H9 (cell line): ENCODE measurements at regions not wholly inside any gene's neighbourhood (a gene's known extent, or its start where the extent isn't known, plus 50 kb on each side); places are given as distances from the start of the nearest gene placed in this dataset.

Experiments used
- DNase-seq: peaks from one replicate; pipeline ENCODE4 v3.0.0-alpha.2; 2017
- H2AFZ ChIP-seq: one replicate; pipeline ENCODE4 v1.6.1; 2013; ENCODE audit warnings: mild to moderate bottlenecking, low read length, control low read depth, moderate library complexity
- H2AK5ac ChIP-seq: 2 replicates; pipeline ENCODE4 v1.6.1; 2013; ENCODE audit warnings: low read length, control low read depth, mixed read lengths; ENCODE audit not compliant: insufficient read length
- H2BK120ac ChIP-seq: one replicate; pipeline ENCODE4 v1.6.1; 2013; ENCODE audit warnings: low read depth, mild to moderate bottlenecking, low read length, control low read depth, inconsistent platforms; ENCODE audit not compliant: poor library complexity, severe bottlenecking
- H2BK12ac ChIP-seq: 2 replicates; pipeline ENCODE4 v1.6.1; 2013; ENCODE audit warnings: low read length, control low read depth, mixed read lengths, low read depth; ENCODE audit not compliant: insufficient read length
- H2BK15ac ChIP-seq: 2 replicates; pipeline ENCODE4 v1.6.1; 2013; ENCODE audit warnings: low read depth, low read length, control low read depth
- H2BK20ac ChIP-seq: one replicate; pipeline ENCODE4 v1.6.1; 2013; ENCODE audit warnings: low read depth, mild to moderate bottlenecking, low read length, control low read depth, inconsistent platforms; ENCODE audit not compliant: poor library complexity, severe bottlenecking
- H2BK5ac ChIP-seq: 2 replicates; pipeline ENCODE4 v1.6.1; 2013; ENCODE audit warnings: low read length, control low read depth, mixed read lengths; ENCODE audit not compliant: insufficient read length
- H3K14ac ChIP-seq: 2 replicates; pipeline ENCODE4 v1.6.1; 2013; ENCODE audit warnings: low read length, control low read depth; ENCODE audit not compliant: insufficient read depth
- H3K18ac ChIP-seq: 2 replicates; pipeline ENCODE4 v1.6.1; 2013; ENCODE audit warnings: low read depth, mild to moderate bottlenecking, mixed read lengths, low read length, control low read depth; ENCODE audit not compliant: insufficient read length
- H3K23ac ChIP-seq: 2 replicates; pipeline ENCODE4 v1.6.1; 2013; ENCODE audit warnings: low read length, control low read depth, mixed read lengths, low read depth; ENCODE audit not compliant: insufficient read length
- H3K23me2 ChIP-seq: 2 replicates; pipeline ENCODE4 v1.6.1; 2013; ENCODE audit warnings: low read depth, mild to moderate bottlenecking, mixed read lengths, low read length, control low read depth; ENCODE audit not compliant: insufficient read length, poor library complexity, severe bottlenecking
- H3K27ac ChIP-seq: 2 replicates; pipeline ENCODE4 v1.5.1; 2013; ENCODE audit warnings: low read length, control low read depth, mixed read lengths, low read depth; ENCODE audit not compliant: insufficient read length
- H3K27me3 ChIP-seq: 2 replicates; pipeline ENCODE4 v1.6.1; 2013; ENCODE audit warnings: low read length, control low read depth, inconsistent platforms; ENCODE audit not compliant: insufficient read depth
- H3K4ac ChIP-seq: 2 replicates; pipeline ENCODE4 v1.6.1; 2013; ENCODE audit warnings: low read depth, mild to moderate bottlenecking, control low read depth, inconsistent platforms, low read length, moderate library complexity
- H3K4me1 ChIP-seq: 2 replicates; pipeline ENCODE4 v1.6.1; 2013; ENCODE audit warnings: low read length, control low read depth, inconsistent platforms; ENCODE audit not compliant: insufficient read depth
- H3K4me2 ChIP-seq: 2 replicates; pipeline ENCODE4 v1.6.1; 2013; ENCODE audit warnings: low read length, control low read depth, mixed read lengths; ENCODE audit not compliant: insufficient read length, insufficient read depth
- H3K56ac ChIP-seq: 2 replicates; pipeline ENCODE4 v1.6.1; 2013; ENCODE audit warnings: low read depth, mild to moderate bottlenecking, mixed read lengths, low read length, control low read depth; ENCODE audit not compliant: insufficient read length
- H3K79me1 ChIP-seq: 2 replicates; pipeline ENCODE4 v1.6.1; 2013; ENCODE audit warnings: low read depth, mild to moderate bottlenecking, moderate library complexity, low read length, control low read depth, inconsistent platforms; ENCODE audit not compliant: insufficient read depth, poor library complexity, severe bottlenecking
- H3K79me2 ChIP-seq: 2 replicates; pipeline ENCODE4 v1.6.1; 2013; ENCODE audit warnings: low read length, control low read depth, inconsistent platforms; ENCODE audit not compliant: insufficient read depth
- H3K9ac ChIP-seq: 2 replicates; pipeline ENCODE4 v1.6.1; 2013; ENCODE audit warnings: low read length, control low read depth, mixed read lengths; ENCODE audit not compliant: insufficient read length; ENCODE audit errors: extremely low read depth
- H3K9me3 ChIP-seq: one replicate; pipeline ENCODE4 v1.6.1; 2013; ENCODE audit warnings: low read depth, low read length, inconsistent platforms; ENCODE audit not compliant: control insufficient read depth
- H3T11ph ChIP-seq: one replicate; pipeline ENCODE4 v1.6.1; 2013; ENCODE audit warnings: mild to moderate bottlenecking, low read length, control low read depth, inconsistent platforms
- H4K20me1 ChIP-seq: one replicate; pipeline ENCODE4 v1.6.1; 2013; ENCODE audit not compliant: control insufficient read depth, insufficient read length, insufficient read depth
- H4K5ac ChIP-seq: 2 replicates; pipeline ENCODE4 v1.6.1; 2013; ENCODE audit warnings: low read depth, mild to moderate bottlenecking, mixed read lengths, low read length, control low read depth; ENCODE audit not compliant: insufficient read length
- H4K8ac ChIP-seq: replicated peaks from 2 replicates; pipeline ENCODE4 v1.6.1; 2013; ENCODE audit warnings: low read length, control low read depth, mixed read lengths, low read depth; ENCODE audit not compliant: insufficient read length
- H4K91ac ChIP-seq: 2 replicates; pipeline ENCODE4 v1.6.1; 2013; ENCODE audit warnings: low read depth, mild to moderate bottlenecking, moderate library complexity, mixed read lengths, low read length, control low read depth; ENCODE audit not compliant: insufficient read length
- H3K27ac Mint-ChIP-seq, 3 experiments: 2 replicates in 2 of 3; 3 replicates in 1 of 3; pipeline ENCODE4 v1.8.0; 2020 to 2021; ENCODE audit warnings: mixed read lengths in 3 of 3, mild to moderate bottlenecking in 1 of 3, moderate library complexity in 1 of 3
- H3K27me3 Mint-ChIP-seq: 2 replicates; pipeline ENCODE4 v1.8.0; 2021; ENCODE audit warnings: low read depth, mild to moderate bottlenecking, moderate library complexity, mixed read lengths
- H3K36me3 Mint-ChIP-seq, 3 experiments: 2 replicates in 2 of 3; 3 replicates in 1 of 3; pipeline ENCODE4 v1.8.0; 2020 to 2021; ENCODE audit warnings: low read depth in 3 of 3, mixed read lengths in 3 of 3; ENCODE audit not compliant: insufficient read depth in 1 of 3
- H3K4me1 Mint-ChIP-seq, 2 experiments: 2 replicates each; pipeline ENCODE4 v1.8.0; 2020; ENCODE audit warnings: mixed read lengths in 2 of 2
- H3K4me3 Mint-ChIP-seq, 2 experiments: 2 replicates in 1 of 2; 3 replicates in 1 of 2; pipeline ENCODE4 v1.8.0; 2020 to 2021; ENCODE audit warnings: mild to moderate bottlenecking in 2 of 2, mixed read lengths in 2 of 2, moderate library complexity in 1 of 2
- H3K9me3 Mint-ChIP-seq, 2 experiments: 2 replicates in 1 of 2; 3 replicates in 1 of 2; pipeline ENCODE4 v1.8.0; 2020; ENCODE audit warnings: mild to moderate bottlenecking in 2 of 2, mixed read lengths in 2 of 2, moderate library complexity in 1 of 2
- WGBS: extraction: QIAGEN DNeasy Blood & Tissue Kit; methylation state at CpG from one replicate; pipeline ENCODE4 v1.1.7; 2013; ENCODE audit warnings: missing lambda C conversion rate, low lambda C conversion rate, mixed read lengths; ENCODE audit not compliant: insufficient read length; ENCODE audit errors: extremely low coverage; 5-methylcytosine and 5-hydroxymethylcytosine counted together
- TF ChIP-seq, protein P1 (sequence below): fragments of 200-600 bp; sonication (generic); conservative IDR thresholded peaks from 3 replicates; pipeline ENCODE4 v1.8.0; 2021; ENCODE audit warnings: antibody characterized with exemption, mild to moderate bottlenecking

DNA sequence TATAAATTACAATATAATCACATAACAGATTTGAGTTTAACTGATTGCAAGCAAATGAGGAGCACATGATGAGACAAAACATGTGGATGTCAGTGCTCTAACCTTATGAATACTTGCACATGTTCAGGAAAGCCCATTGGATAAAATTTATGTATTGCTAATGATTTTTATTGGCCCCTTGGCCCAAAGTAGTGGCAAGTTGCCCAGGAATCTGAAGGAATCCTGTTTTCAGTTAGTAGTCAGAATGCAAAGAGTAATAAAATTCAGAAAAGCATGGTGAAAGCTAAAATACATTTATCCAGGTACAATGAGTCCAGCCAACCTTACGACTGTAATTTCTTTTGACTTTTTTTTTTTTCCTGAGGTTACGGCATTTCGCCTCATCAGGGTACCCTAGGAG is 1539.4 kb downstream of the EFNB2 start:
- no peaks in the 10 kb centered on the region for H3K27me3 ChIP-seq
- no peaks in the 10 kb centered on the region; a peak in 2 of 5 replicates for H3K9me3 Mint-ChIP-seq
- H2BK5ac ChIP-seq = no peak overlapping the region
- DNase-seq = no peak
- no peak overlapping the region for H3K14ac ChIP-seq
- H3K36me3 Mint-ChIP-seq = no peaks in the 10 kb centered on the region
- H3K79me1 ChIP-seq = no peaks in the 10 kb centered on the region
- no peak overlapping the region for H4K5ac ChIP-seq
- no peak overlapping the region for H3T11ph ChIP-seq
- no peaks in the 10 kb centered on the region for H3K4me1 Mint-ChIP-seq
- H3K23me2 ChIP-seq = no peaks in the 10 kb centered on the region
- no peak overlapping the region for H3K27ac ChIP-seq
- H3K4me2 ChIP-seq = no peak overlapping the region
- no peaks in the 10 kb centered on the region for H4K20me1 ChIP-seq
- no peaks in the 10 kb centered on the region for H3K27me3 Mint-ChIP-seq
- H4K91ac ChIP-seq = no peak overlapping the region
- TF ChIP-seq, protein P1, sequence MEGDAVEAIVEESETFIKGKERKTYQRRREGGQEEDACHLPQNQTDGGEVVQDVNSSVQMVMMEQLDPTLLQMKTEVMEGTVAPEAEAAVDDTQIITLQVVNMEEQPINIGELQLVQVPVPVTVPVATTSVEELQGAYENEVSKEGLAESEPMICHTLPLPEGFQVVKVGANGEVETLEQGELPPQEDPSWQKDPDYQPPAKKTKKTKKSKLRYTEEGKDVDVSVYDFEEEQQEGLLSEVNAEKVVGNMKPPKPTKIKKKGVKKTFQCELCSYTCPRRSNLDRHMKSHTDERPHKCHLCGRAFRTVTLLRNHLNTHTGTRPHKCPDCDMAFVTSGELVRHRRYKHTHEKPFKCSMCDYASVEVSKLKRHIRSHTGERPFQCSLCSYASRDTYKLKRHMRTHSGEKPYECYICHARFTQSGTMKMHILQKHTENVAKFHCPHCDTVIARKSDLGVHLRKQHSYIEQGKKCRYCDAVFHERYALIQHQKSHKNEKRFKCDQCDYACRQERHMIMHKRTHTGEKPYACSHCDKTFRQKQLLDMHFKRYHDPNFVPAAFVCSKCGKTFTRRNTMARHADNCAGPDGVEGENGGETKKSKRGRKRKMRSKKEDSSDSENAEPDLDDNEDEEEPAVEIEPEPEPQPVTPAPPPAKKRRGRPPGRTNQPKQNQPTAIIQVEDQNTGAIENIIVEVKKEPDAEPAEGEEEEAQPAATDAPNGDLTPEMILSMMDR = no peak
- H3K9me3 ChIP-seq = no peaks in the 10 kb centered on the region
- H3K9ac ChIP-seq = no peak overlapping the region
- no peaks in the 10 kb centered on the region for H3K4me1 ChIP-seq
- H3K56ac ChIP-seq = no peak overlapping the region
- no peaks in the 10 kb centered on the region for H3K79me2 ChIP-seq
- no peak overlapping the region for H2AK5ac ChIP-seq
- H3K18ac ChIP-seq = no peak overlapping the region
- H2AFZ ChIP-seq = no peak overlapping the region
- no peak overlapping the region for H3K4me3 Mint-ChIP-seq
- H3K23ac ChIP-seq = no peak overlapping the region
- H2BK120ac ChIP-seq = no peak overlapping the region
- no peak overlapping the region for H3K27ac Mint-ChIP-seq
- no peak overlapping the region for H4K8ac ChIP-seq
- no peak overlapping the region for H2BK15ac ChIP-seq
- H2BK12ac ChIP-seq = no peak overlapping the region
- no peak overlapping the region for H3K4ac ChIP-seq
- WGBS = no CpG with 5 or more reads among the region's 3 CpGs
- H2BK20ac ChIP-seq = no peak overlapping the region
